GM20000 (cell line): ENCODE measurements at regions not wholly inside any gene's neighbourhood (a gene's known extent, or its start where the extent isn't known, plus 50 kb on each side); places are given as distances from the start of the nearest gene placed in this dataset.

Experiments
- DNase-seq: peaks from one replicate; pipeline ENCODE4 v3.0.0; 2012; ENCODE audit warnings: low spot score
- TF ChIP-seq, protein P1 (sequence below): IDR thresholded peaks from 2 replicates; pipeline ENCODE4 v1.5.1; 2012; ENCODE audit warnings: mild to moderate bottlenecking, control low read depth; ENCODE audit errors: extremely low read depth, missing control alignments

DNA sequence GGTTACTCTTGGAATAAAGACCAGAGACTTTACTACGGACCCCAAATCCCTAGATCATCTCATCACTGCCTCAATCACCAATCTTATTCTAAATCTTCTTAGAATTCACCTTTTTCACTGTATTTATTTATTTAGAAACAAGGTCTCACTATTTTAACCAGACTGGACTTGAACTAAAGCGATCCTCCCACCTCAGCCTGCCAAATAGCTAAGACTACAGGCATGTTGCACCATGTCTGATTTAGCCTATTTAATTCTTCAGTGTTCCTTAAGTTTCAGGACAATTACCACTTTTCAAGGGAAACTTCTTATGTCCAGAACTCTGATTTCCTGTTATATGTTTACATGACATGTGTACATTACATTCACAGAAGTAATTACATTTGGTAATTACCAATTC, 238.0 kb upstream of the COL8A1 start:
- DNase-seq, result no peak
- TF ChIP-seq, protein P1, sequence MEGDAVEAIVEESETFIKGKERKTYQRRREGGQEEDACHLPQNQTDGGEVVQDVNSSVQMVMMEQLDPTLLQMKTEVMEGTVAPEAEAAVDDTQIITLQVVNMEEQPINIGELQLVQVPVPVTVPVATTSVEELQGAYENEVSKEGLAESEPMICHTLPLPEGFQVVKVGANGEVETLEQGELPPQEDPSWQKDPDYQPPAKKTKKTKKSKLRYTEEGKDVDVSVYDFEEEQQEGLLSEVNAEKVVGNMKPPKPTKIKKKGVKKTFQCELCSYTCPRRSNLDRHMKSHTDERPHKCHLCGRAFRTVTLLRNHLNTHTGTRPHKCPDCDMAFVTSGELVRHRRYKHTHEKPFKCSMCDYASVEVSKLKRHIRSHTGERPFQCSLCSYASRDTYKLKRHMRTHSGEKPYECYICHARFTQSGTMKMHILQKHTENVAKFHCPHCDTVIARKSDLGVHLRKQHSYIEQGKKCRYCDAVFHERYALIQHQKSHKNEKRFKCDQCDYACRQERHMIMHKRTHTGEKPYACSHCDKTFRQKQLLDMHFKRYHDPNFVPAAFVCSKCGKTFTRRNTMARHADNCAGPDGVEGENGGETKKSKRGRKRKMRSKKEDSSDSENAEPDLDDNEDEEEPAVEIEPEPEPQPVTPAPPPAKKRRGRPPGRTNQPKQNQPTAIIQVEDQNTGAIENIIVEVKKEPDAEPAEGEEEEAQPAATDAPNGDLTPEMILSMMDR, result no peak

- TF ChIP-seq, protein P1, result no peak
- DNase-seq, result no peak
These were observed 241.6 kb upstream of the COL8A1 start for GRCh38 chr3:99396651-99397275.

GRCh38 chr3:99394831-99395778, 243.3 kb upstream of the COL8A1 start:
- no peak for DNase-seq
- TF ChIP-seq, protein P1, result no peak

DNA sequence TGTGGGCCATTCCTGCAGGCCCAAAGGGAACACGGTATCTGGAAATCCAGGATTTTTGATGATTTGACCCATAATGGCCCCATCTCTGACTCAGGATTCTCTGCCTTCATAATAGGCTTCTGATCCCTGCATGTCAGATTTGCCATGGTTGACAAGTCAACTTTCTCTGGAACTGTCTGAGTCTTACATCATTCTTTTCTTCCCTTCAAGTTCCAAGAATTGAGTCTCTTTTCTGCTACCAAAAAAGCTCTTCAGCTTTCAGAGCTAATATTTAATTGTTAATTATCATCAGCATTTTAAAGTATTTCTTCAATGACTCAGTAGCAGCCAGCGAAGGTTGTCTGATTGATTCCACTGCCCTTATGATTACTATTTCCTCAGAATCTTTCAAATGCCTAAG, 244.4 kb upstream of the COL8A1 start:
- DNase-seq, result no peak
- TF ChIP-seq, protein P1, result no peak

DNA sequence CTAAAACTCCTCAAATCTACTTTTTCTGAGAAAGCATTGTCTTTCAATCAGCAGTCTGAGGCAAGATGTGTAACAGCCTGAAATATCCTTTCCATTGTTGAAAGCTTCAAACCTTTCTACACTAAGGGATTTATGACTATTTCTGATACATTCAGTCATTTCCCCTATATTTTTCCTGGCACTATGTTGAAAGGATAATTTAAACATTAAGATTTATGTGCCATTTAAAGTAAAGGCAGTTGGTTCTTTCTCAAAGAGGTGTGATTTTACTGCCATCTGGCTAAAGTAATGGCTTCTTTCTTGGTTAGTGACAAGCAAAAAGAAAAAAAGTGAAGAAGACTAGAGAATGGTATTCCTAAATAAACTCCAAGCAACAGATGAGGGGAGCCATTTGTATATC, 249.6 kb upstream of the COL8A1 start:
- no peak for DNase-seq
- TF ChIP-seq, protein P1, result no peak

- DNase-seq, result no peak
These were observed 253.8 kb upstream of the COL8A1 start for GRCh38 chr3:99384596-99384995.

GRCh38 chr3:99376926-99377325, 261.5 kb upstream of the COL8A1 start:
- no peak for DNase-seq
- TF ChIP-seq, protein P1, result no peak

More at GRCh38 chr3:99384596-99384995, 253.8 kb upstream of the COL8A1 start:
- TF ChIP-seq, protein P1, result no peak
